WTC11 (cell line): ENCODE measurements at regions not wholly inside any gene's neighbourhood (a gene's known extent, or its start where the extent isn't known, plus 50 kb on each side); places are given as distances from the start of the nearest gene placed in this dataset.

ENCODE experiments used
- ATAC-seq: fragments of 200-7000 bp; cut with Tn5 transposase; 2 replicates; pipeline ENCODE4 v1.10.0; 2021; ENCODE audit warnings: mild to moderate bottlenecking, moderate library complexity
- CTCF ChIA-PET: fragments of 300-600 bp; sonication (Branson Sonifier 250); formaldehyde crosslinking; loops from one replicate; lab custom pipeline; 2021; ENCODE audit warnings: antibody characterized with exemption; lab: Charles Lee
- POLR2A ChIA-PET: fragments of 350-600 bp; sonication (Branson Sonifier 250); formaldehyde crosslinking; loops from one replicate; lab custom pipeline; 2021; ENCODE audit warnings: antibody characterized with exemption; lab: Charles Lee
- DNase-seq: peaks from one replicate; pipeline ENCODE4 v3.0.0; 2021; ENCODE audit warnings: low spot score
- H3K27ac Mint-ChIP-seq: 2 replicates; pipeline ENCODE4 v1.8.0; 2021; ENCODE audit warnings: mixed read lengths
- H3K27me3 Mint-ChIP-seq: 2 replicates; pipeline ENCODE4 v1.8.0; 2021; ENCODE audit warnings: low read depth, mild to moderate bottlenecking, moderate library complexity, mixed read lengths
- H3K36me3 Mint-ChIP-seq: 2 replicates; pipeline ENCODE4 v1.8.0; 2021; ENCODE audit warnings: mixed read lengths
- H3K4me1 Mint-ChIP-seq: 2 replicates; pipeline ENCODE4 v1.8.0; 2022; ENCODE audit warnings: mixed read lengths
- H3K4me3 Mint-ChIP-seq: 2 replicates; pipeline ENCODE4 v1.8.0; 2021; ENCODE audit warnings: mild to moderate bottlenecking, moderate library complexity, mixed read lengths
- H3K9me3 Mint-ChIP-seq: 2 replicates; pipeline ENCODE4 v1.8.0; 2021; ENCODE audit warnings: mixed read lengths
- ATF3 ChIP-seq: sonication (generic); formaldehyde crosslinking; conservative IDR thresholded peaks from 2 replicates; pipeline ENCODE4 v1.8.1; 2022; ENCODE audit warnings: mild to moderate bottlenecking, missing genetic modification reagents
- ERG ChIP-seq: fragments of 250-450 bp; sonication (Bioruptor Pico); IDR thresholded peaks from 2 replicates; pipeline ENCODE4 v1.8.0; 2021; ENCODE audit warnings: mild to moderate bottlenecking
- FOXJ3 ChIP-seq: sonication (generic); formaldehyde crosslinking; IDR thresholded peaks from 2 replicates; pipeline ENCODE4 v1.9.0; 2021; ENCODE audit warnings: missing genetic modification reagents, mild to moderate bottlenecking, borderline replicate concordance
- GRHL2 ChIP-seq: fragments of 250-450 bp; sonication (Bioruptor Pico); IDR thresholded peaks from 2 replicates; pipeline ENCODE4 v1.8.0; 2022; ENCODE audit warnings: mild to moderate bottlenecking, moderate library complexity; ENCODE audit not compliant: insufficient replicate concordance, severe bottlenecking
- NR3C1 ChIP-seq: sonication (generic); formaldehyde crosslinking; conservative IDR thresholded peaks from 2 replicates; pipeline ENCODE4 v1.8.1; 2023; ENCODE audit warnings: low read depth, mild to moderate bottlenecking, missing genetic modification reagents
- SMAD3 ChIP-seq: sonication (generic); formaldehyde crosslinking; IDR thresholded peaks from 2 replicates; pipeline ENCODE4 v1.8.0; 2022; ENCODE audit warnings: missing genetic modification reagents, mild to moderate bottlenecking, borderline replicate concordance
- SOX15 ChIP-seq: fragments of 250-450 bp; sonication (Bioruptor Pico); IDR thresholded peaks from 2 replicates; pipeline ENCODE4 v1.9.0; 2021; ENCODE audit warnings: mild to moderate bottlenecking
- TEAD1 ChIP-seq: sonication (generic); formaldehyde crosslinking; IDR thresholded peaks from 2 replicates; pipeline ENCODE4 v1.8.0; 2022; ENCODE audit warnings: mild to moderate bottlenecking, missing genetic modification reagents
- USF2 ChIP-seq: sonication (generic); formaldehyde crosslinking; IDR thresholded peaks from 2 replicates; pipeline ENCODE4 v1.8.1; 2023; ENCODE audit warnings: mild to moderate bottlenecking, missing genetic modification reagents, moderate library complexity
- ZBTB21 ChIP-seq: sonication (generic); formaldehyde crosslinking; IDR thresholded peaks from 2 replicates; pipeline ENCODE4 v1.8.1; 2023; ENCODE audit warnings: mild to moderate bottlenecking, missing genetic modification reagents, borderline replicate concordance
- ZNF121 ChIP-seq: sonication (generic); formaldehyde crosslinking; IDR thresholded peaks from 2 replicates; pipeline ENCODE4 v1.8.0; 2023; ENCODE audit warnings: missing genetic modification reagents
- ZNF219 ChIP-seq: sonication (generic); formaldehyde crosslinking; IDR thresholded peaks from 2 replicates; pipeline ENCODE4 v1.8.0; 2023; ENCODE audit warnings: missing genetic modification reagents, mild to moderate bottlenecking, borderline replicate concordance
- ZNF396 ChIP-seq: fragments of 250-450 bp; sonication (Bioruptor Pico); IDR thresholded peaks from 2 replicates; pipeline ENCODE4 v1.8.0; 2021; ENCODE audit warnings: mild to moderate bottlenecking, moderate library complexity, borderline replicate concordance
- ZNF416 ChIP-seq: fragments of 250-450 bp; sonication (Bioruptor Pico); IDR thresholded peaks from 2 replicates; pipeline ENCODE4 v1.9.0; 2021; ENCODE audit warnings: mild to moderate bottlenecking, inconsistent platforms
- ZNF532 ChIP-seq: fragments of 250-450 bp; sonication (Bioruptor Pico); IDR thresholded peaks from 2 replicates; pipeline ENCODE4 v1.9.0; 2021; ENCODE audit warnings: mild to moderate bottlenecking, borderline replicate concordance
- TF ChIP-seq, protein P1 (sequence below): sonication (generic); formaldehyde crosslinking; IDR thresholded peaks from 2 replicates; pipeline ENCODE4 v1.8.0; 2022; ENCODE audit warnings: mild to moderate bottlenecking, missing genetic modification reagents
- TF ChIP-seq, protein P2 (sequence below): sonication (generic); formaldehyde crosslinking; IDR thresholded peaks from 2 replicates; pipeline ENCODE4 v1.8.1; 2022; ENCODE audit warnings: mild to moderate bottlenecking, moderate library complexity, missing genetic modification reagents

DNA sequence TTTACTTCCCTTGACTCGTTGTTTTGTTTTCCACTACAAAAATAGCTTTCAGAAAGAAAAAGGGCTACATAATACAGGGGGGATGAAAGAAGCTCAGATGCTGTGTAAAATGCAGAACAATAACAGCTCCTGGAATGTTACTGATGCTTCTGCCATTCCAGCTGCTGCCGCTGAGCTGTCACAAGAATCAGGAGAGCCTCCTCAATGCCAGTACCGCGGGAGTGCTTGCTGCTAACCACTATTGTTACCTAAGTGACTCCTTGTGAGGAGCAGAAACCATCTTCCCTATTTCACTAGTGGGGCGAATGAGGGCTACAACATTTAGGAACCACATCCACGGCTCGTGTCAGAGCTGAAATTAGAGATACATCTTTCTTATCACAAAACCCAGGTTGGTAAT lies 384.8 kb downstream of the GALR1 start:
- TF ChIP-seq USF2 (CRISPR knock-in tag) (no peak), GRHL2 (CRISPR knock-in tag) (no peak)
- Mint-ChIP-seq H3K9me3 (peaks cover 32% of the 10 kb centered on the region), H3K4me3 (no peak overlapping the region), H3K4me1 (0 out of 2 replicates have a peak, but pooled peaks cover 3% of the 10 kb centered on the region), H3K27ac (no peak overlapping the region), H3K27me3 (peaks cover 5% of the 10 kb centered on the region), H3K36me3 (peaks cover 13% of the 10 kb centered on the region)
- ATAC-seq, result no peak
- ChIA-PET CTCF (interaction anchor here (1.4 kb wide), 1 partner anchor 17 kb away, joined by 5 read pairs; no protein-coding TSS in a partner anchor), POLR2A (no interaction called here)
- no peak for DNase-seq

GRCh38 chr18:77635451-77635850 lies 385.8 kb downstream of the GALR1 start:
- DNase-seq (no peak), ATAC-seq (no peak)
- H3K4me3 Mint-ChIP-seq, result no peak overlapping the region
- no peak overlapping the region for H3K27ac Mint-ChIP-seq
- TF ChIP-seq ERG (CRISPR knock-in tag) (no peak), SMAD3 (no peak)
- TF ChIP-seq, protein P1, sequence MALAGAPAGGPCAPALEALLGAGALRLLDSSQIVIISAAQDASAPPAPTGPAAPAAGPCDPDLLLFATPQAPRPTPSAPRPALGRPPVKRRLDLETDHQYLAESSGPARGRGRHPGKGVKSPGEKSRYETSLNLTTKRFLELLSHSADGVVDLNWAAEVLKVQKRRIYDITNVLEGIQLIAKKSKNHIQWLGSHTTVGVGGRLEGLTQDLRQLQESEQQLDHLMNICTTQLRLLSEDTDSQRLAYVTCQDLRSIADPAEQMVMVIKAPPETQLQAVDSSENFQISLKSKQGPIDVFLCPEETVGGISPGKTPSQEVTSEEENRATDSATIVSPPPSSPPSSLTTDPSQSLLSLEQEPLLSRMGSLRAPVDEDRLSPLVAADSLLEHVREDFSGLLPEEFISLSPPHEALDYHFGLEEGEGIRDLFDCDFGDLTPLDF, result no peak
- TF ChIP-seq, protein P2, sequence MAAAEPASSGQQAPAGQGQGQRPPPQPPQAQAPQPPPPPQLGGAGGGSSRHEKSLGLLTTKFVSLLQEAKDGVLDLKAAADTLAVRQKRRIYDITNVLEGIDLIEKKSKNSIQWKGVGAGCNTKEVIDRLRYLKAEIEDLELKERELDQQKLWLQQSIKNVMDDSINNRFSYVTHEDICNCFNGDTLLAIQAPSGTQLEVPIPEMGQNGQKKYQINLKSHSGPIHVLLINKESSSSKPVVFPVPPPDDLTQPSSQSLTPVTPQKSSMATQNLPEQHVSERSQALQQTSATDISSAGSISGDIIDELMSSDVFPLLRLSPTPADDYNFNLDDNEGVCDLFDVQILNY (CRISPR knock-in tag), result no peak
- H3K9me3 Mint-ChIP-seq, result peaks cover 35% of the 10 kb centered on the region
- ChIA-PET POLR2A (no interaction called here), CTCF (interaction anchor here (0.9 kb wide), 1 partner anchor 13 kb away, joined by 5 read pairs; no protein-coding TSS in a partner anchor)
- 0 out of 2 replicates have a peak, but pooled peaks cover 3% of the 10 kb centered on the region for H3K4me1 Mint-ChIP-seq
- H3K27me3 Mint-ChIP-seq, result peaks cover 5% of the 10 kb centered on the region
- H3K36me3 Mint-ChIP-seq, result peaks cover 13% of the 10 kb centered on the region

GRCh38 chr18:77635858-77636257 lies 386.2 kb downstream of the GALR1 start:
- Mint-ChIP-seq H3K27ac (no peak overlapping the region), H3K4me3 (no peak overlapping the region), H3K27me3 (peaks cover 5% of the 10 kb centered on the region), H3K4me1 (0 out of 2 replicates have a peak, but pooled peaks cover 3% of the 10 kb centered on the region), H3K36me3 (peaks cover 13% of the 10 kb centered on the region), H3K9me3 (peaks cover 37% of the 10 kb centered on the region)
- TF ChIP-seq ZNF121, result no peak
- no peak for TF ChIP-seq TEAD1 (CRISPR knock-in tag)
- no peak for TF ChIP-seq ZNF219
- TF ChIP-seq NR3C1, result no peak
- no peak for ATAC-seq
- POLR2A ChIA-PET, result no interaction called here
- CTCF ChIA-PET, result interaction anchor here (0.9 kb wide), 1 partner anchor 13 kb away, joined by 5 read pairs; no protein-coding TSS in a partner anchor
- DNase-seq, result no peak

GRCh38 chr18:77645170-77645872 lies 395.7 kb downstream of the GALR1 start:
- no peak for DNase-seq
- peaks cover 2% of the 10 kb centered on the region; the same call in 1 of the 2 replicates for H3K36me3 Mint-ChIP-seq
- H3K27me3 Mint-ChIP-seq, result no peaks in the 10 kb centered on the region
- CTCF ChIA-PET, result no interaction called here
- H3K4me1 Mint-ChIP-seq, result peaks cover 12% of the 10 kb centered on the region
- ATAC-seq, result no peak
- H3K4me3 Mint-ChIP-seq, result no peak overlapping the region
- no peak overlapping the region for H3K27ac Mint-ChIP-seq
- peaks cover 22% of the 10 kb centered on the region for H3K9me3 Mint-ChIP-seq
- POLR2A ChIA-PET, result no interaction called here
- TF ChIP-seq ZBTB21 (CRISPR knock-in tag) (no peak), FOXJ3 (CRISPR knock-in tag) (no peak), ZNF532 (no peak), ZNF396 (no peak), ATF3 (CRISPR knock-in tag) (no peak), SOX15 (CRISPR knock-in tag) (no peak), ZNF416 (CRISPR knock-in tag) (no peak)
- TF ChIP-seq, protein P2 (CRISPR knock-in tag), result no peak
